Fibroblast of peridontal ligament (primary cell): ENCODE measurements at regions not wholly inside any gene's neighbourhood (a gene's known extent, or its start where the extent isn't known, plus 50 kb on each side); places are given as distances from the start of the nearest gene placed in this dataset.

Source experiments
- DNase-seq: peaks from one replicate; pipeline ENCODE4 v3.0.0-alpha.2; 2010; ENCODE audit errors: extremely low read depth

DNA sequence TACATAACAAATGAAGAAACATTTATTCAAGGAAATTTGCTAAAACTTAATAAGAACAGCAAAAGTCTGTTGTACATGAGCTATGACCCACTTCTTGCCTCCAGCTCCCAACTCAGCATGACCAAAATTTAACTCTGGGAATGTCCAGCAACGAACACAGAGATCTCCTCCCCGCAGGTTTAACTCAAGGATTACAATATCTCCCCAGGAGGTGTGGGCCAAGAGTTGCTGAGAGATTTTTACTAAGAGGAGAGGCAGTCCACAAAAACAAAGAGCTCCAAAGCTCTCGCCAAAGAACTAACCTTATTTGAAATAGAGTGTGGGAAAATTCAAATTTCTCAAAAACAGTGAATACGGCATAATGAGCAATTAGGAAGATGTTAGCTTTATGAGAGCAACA is 318.5 kb downstream of the GRB14 start:
- DNase-seq, result no peak

DNA sequence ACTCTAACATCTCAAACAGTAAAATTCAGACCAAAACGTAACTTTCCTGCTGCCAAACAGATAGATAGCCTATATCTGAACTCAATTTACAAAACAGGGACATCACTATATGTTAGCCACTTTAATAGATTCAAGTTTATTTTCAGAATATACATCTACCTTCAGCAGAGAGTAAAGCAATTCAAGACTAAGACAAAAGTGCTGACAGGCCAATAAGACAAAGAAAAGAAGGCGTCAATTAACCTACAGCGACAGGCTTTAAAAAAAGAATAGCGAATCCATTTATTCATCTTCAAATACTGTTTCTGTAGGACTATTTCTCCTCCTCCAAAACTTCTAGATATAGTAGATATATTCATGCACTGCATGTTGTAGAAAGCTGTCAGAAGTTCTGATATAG is 333.0 kb downstream of the GRB14 start:
- no peak for DNase-seq

DNA sequence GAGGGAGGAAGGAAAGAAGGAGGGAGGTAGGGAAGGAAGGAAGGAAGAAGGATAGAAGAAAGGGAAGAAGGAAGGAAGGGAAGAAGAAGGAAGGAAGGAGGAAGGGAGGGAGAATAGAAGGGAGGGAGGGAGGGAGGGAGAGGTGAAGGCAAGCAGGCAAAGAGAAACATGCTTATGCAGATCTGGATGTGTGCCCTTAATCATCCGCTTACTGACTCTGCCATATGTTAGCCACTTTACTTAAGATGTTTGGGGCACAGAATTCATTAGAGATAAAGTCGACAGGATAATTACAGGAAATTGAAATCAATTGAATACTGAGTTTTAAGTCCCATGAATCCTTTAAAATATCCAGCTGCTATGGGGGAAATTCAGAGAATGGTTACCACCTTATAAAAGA is 334.2 kb downstream of the GRB14 start:
- DNase-seq, result no peak

DNA sequence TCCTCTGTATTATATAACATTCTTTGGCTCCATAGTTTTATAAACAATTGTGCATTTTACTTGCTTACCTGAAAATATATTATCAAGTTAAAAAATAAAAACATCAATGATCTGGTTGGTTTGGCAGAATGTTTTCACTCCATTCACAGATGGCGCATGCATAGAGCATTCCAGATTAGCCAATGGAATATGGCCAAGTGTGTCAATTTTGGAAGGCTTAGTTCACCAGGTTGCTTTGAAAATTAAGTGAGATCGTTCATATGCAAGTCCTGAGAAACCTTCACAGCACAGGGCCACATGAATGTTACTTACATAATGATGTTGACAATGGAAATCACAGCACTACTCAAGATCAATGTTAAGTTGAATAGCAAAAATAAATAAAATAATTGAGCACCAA is 335.7 kb downstream of the GRB14 start:
- DNase-seq, result no peak

DNA sequence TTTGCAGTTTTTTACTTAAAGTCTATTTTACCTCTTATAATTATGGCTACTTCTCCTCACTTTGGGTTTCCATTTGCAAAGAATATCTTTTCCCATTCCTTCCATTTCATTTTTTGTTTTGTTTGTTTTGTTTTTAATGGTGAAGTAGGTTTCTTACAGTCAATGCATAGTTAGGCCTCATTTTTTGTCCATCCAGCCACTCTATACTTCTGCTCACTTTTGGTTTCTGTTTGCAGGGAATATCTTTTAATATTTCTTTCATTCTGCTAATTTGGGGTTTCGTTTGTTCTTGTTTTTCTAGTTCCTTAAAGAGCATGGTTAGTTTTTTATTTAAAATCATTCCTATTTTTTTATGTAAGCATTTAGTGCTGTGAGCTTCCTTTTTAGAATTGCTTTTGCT is 339.4 kb downstream of the GRB14 start:
- DNase-seq, result no peak

DNA sequence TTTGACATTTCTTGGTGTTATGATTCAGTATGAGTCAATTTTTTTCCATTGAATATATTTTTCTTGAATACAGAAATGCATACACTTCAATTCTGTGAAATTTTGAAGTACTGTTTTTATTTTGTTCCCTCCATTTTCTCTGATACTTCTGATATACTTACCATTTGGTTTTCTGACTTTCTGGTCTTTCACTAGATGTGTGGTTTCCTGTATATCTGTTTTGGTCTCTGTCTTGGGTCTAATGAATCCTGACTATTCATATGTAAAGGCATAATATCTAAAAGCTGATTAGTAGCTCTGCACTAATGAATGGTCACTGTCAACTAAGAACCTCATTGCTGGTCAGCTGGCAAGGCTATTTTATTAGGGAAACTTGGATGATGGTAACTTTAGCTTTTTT is 345.6 kb downstream of the GRB14 start:
- DNase-seq, result no peak

DNA sequence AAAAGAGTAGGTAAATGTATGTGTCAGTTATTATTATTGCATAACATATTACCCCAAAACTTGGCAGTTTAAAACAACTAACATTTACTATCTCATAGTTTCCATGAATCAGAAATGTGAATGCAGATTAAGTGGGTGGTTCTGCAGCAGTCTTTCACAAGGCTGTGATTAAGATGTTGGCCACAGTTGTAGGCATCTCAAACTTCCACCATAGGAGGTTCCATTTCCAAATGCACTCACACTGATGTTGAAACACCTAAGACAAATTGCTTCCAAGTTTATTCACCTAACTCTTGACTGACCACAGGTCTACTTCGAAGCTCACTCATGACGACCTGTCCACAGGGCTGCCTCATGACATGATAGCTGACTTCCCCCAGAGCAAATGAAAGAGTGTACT is 360.8 kb downstream of the GRB14 start:
- DNase-seq, result peak; percentile 40

DNA sequence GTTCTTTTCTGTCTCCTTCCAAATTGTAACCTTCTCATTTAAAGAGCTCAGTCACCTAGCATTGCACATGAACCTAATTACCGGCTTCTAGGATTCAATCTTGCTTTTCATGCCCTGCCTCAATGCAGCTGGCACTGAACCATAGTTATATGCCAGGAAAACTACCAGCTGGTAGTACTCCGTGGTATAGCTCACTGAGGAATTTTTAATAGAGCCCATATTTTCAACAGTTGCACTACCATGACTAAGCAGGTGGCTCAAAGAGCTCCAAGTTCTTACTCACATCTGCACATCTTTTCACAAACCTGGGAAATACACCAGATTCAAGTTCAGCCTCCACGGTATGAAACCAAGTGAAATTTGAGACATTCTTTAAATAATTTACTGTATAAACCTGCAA is 363.5 kb downstream of the GRB14 start:
- peak; percentile 26 for DNase-seq

DNA sequence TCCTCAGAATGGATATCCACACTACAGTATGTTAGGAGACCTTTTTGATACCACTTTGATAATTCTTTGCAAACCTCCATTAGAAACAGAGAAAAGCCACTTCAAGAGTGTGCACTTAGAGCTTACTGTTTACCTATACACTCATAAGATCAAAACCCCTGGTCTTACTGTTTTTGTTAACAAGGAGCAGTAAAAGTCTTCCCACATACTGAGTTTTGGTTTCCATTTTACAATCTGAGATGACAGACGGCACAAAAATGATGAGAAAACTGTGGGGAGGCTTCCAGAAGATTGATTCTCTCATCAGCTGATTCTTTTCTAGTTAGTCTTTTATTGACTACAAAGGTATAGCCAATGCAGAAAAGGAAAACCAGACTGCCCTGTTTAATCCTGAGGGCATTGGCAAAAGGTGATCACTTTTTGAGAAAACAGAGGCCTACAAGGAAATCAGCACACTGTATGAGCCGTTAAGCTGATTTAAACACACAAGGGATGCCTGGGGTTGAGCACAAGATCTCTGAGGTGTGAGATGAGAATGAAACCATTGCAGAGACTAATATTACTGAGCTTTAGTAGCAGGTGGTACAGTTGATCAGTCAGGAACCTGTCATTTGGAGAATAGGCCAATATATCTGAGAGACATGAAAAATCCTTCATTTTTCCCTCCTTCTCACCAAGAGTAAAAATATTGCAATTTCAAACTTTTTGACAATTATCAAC is 368.6 kb downstream of the GRB14 start:
- DNase-seq, result no peak

DNA sequence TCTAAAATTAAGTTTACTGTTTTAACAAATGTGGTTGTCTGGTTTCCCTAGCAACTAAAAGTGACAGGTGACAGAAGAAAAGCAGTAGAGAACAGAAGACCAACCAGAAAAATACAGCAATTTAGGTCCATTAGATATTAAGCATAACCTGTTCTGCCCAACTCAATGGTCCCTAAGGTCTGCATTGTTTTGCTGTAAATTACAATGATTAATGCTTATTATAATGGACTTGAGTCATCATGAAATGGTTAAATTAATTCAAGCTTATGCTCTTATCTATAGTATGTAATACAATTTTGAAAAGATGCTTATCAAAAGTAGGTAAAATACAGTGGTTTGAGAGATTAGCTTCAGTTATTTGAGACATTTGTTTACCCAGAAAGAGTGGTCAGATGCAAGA is 378.0 kb downstream of the GRB14 start:
- no peak for DNase-seq

DNA sequence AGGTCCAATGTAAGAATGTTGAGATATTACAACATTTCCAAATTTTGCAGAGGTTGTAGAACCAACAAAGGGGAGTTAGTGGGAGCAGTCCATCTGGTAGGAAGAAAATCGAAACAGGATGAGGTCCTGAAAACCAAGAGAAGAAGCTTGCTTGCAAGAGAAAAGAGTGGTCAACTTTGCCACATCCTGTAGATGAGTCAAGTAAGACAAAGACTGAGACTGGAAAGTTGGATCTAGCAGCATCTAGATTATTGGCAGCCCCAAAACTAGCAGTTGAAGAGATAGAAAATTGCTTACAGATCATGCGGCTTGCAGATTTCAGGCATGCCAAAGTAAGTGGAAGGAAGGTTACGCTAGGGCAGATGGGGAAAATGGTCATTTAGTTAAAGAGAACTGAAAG is 378.9 kb downstream of the GRB14 start:
- DNase-seq, result no peak

DNA sequence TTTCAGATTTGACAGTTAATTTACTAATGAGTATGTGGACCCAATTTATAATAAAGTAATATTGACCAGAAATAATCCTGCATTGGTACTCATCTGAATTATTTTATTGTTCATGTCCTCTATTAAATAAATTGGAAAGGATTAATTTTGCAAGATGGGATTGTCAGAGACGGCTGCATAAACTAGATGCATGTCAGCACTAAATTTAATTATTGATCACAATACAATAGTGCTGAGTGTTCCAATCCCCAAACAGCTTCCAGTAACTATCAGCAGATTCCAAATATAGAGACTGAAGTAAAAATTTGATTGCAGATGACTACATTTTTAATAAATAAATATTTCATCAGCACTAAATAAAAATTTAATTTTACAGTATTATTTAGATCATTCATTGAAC is 387.2 kb downstream of the GRB14 start:
- DNase-seq, result no peak

DNA sequence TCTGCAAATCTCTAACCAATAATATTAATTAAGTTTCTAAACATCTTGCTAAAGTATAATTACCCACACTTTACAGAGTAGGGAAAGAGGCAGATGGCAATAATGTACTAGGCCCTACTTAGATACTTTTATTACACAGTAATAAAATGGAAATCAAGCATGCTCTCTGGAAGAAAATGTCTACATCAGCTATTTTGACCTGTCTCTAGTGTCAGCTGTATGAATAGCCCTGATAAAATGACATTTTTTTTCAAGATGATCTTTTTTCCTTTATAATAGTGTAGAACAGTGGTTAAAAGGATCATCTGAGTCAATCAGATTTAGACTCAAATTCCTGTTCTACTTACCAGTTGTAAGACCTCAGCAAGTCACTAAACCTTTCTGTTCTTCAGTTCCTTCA is 397.3 kb downstream of the GRB14 start:
- DNase-seq, result no peak

DNA sequence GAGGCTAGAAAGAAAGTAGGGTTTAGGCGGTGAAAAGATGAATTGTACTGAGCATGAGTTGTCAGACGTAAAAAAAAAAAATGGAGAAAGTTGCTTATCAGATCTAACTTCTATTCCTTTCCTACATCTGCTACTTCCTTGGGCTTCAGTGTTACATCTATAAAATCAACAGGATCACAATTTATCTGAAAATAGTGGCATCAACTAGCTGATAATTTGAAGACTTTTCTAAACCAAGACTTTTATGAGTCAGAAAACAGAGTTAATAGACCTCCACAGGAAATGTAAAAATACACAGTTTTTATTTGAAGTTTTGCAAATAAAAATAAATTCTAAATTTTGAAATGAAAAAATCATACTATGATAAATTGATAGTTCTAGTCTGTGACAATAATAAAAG is 399.8 kb downstream of the GRB14 start:
- DNase-seq, result no peak

DNA sequence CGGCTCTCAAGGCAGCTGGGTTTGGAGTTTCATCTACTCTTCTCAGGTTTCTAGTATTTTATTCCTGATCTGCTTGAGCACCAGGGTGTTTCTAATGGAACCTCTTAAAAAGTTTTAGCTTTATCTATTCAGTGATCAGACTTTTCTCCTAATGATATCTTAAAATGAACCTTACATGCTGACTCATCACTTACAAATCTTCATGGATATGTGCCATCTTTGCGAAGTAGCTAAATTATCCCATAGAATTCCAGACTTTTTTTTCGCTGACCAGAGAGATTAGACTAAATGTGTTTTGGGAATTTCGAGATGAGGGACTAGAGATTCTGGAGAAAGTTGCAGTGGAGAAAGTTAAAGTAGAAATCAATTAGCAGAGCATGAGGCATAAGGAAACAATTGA is 401.0 kb downstream of the GRB14 start:
- peak; percentile 15 for DNase-seq

DNA sequence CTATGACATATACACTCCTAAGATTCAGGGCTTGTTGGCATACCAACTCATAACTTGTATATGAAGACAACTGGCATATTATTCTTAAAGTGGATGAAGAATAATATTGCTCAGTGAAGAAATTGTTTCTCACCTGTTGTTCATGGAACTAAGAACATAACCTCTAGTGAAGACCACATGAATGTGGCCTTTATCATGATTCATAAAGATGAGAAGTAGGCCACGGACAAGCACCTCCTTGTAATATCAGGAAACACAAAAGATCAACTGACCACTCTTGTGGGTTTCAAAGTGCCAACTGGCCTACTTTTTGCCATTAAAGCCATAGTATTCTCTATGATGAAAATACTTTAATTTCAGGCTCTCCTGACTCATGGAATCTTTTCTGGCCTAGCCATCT is 407.4 kb downstream of the GRB14 start:
- no peak for DNase-seq

DNA sequence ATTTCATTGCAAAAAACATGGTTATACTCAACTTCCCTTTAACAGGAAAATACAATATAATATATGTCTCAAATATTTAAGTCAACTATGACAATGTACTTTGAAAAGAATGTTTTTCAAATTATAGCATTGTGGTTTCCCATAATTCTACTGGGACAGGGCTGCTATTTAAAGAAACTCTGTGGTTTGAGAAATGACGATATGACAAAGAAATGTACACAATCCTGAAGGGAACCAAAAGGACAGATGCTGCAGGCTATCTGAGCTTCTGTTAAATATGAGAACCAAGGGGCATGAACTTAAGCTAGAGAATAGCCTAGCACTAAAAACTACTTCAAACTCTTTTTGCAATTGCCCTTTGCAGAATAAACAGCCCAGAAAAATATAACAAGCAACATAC is 415.9 kb downstream of the GRB14 start:
- DNase-seq, result peak; percentile 91

DNA sequence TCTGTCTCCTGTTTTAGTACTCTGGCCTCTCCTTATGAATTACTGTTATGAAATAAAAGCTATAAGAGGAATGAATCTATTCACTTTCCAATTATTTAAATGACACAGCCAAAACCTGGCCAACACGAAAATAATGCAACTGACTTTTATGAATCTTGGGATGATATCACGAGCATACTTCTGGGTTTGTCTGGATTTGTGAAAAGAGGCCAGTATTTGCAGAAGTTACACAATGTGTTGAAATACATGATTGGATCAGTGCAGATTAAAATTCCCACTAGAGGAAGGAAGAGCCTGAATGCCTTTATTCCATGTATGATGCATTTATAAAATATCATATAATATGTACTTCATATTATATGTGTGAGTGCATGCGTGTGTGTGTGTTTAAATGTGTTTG is 418.2 kb downstream of the GRB14 start:
- peak; percentile 69 for DNase-seq

DNA sequence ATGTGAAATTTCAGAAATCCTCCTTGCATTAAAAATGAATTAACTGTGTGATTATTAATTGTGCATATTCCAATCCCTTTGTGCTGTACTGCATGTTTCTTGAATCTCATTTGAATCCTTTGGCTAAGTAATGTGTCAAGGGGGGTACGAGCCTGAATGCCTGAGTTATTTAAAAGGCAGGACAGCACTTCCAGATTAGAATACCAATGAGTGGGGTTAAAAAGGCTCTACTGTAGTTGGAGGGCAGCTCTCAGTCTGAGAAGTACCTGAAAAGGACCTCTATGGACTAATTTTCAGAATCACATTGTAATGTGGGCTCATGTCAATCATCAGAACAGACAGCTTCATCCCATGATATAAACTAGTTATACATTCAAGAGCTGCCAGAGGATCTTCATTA is 423.0 kb downstream of the GRB14 start:
- no peak for DNase-seq

DNA sequence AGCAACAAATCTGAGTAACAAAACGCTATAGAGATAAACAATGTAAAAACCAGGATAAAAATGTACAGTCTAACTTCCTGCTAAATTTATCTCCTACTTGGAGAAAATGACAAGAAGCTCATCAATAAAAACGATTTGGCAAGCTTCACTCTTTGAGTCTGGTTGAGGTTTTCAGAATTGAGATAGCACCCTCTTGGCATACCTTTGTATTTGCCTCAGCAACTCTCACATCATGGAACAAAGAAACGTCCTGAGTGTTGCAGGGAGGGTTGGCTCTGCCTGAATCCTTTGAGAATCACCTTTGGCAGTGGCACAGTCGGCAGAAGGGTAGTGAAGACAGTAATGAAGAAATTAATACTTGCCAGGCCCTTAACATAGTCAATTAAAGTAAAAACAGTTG is 430.6 kb downstream of the GRB14 start:
- DNase-seq, result no peak

DNA sequence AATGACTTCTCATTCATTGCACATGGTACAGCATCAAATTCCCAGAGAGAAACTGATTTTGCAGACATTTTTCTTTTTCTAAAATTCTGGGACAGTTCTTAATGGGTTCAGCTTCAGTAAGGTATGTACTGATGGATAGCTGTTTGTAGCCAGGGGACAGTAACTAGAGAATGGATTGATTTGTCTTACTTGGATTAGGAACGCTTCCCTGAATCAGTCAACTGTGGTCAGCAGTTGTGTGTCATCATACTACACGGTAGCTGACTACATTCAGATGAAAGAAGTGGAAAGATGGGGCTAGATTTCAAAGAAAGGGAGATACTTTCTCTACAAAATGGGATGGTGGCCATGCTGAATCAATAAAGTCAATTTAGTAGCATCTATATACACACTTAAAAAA is 431.4 kb downstream of the GRB14 start:
- DNase-seq, result no peak

DNA sequence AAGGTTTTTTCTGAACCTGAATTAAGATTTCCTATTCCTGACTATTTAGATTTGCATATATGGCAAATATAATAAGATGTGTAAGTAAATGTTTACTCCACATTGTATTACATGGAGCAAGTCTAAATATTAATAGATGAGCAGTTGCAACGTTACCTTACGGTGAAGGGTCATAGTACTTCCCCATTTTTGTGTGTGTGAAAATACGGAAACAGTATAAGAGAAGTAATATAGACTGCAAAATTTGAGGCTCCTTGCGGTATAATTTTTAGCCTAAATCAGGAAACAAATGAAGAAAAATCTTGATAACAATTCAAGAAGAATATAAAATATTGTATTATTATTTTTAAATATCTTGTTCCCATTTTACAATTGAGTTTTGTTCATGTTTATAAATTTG is 434.2 kb downstream of the GRB14 start:
- DNase-seq, result no peak

DNA sequence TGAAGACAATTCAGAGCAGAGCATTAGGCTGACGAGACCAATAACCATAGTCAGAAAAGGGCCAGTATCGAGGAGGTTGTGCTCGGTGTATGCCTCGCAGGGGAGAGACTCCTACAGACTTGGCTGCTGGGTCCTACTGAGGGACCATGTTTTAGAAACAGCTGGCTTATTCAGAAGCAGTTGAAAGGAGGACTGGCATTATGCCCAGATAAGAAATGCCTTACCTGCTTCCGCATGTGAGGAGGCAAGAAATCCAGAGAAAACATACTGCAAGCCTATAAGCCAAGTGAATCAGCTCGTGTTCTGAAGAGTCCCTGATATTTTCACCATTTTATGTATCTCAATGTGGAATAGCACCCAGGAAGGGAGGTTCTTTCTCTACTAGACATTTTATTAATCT is 434.7 kb downstream of the GRB14 start:
- DNase-seq, result no peak

DNA sequence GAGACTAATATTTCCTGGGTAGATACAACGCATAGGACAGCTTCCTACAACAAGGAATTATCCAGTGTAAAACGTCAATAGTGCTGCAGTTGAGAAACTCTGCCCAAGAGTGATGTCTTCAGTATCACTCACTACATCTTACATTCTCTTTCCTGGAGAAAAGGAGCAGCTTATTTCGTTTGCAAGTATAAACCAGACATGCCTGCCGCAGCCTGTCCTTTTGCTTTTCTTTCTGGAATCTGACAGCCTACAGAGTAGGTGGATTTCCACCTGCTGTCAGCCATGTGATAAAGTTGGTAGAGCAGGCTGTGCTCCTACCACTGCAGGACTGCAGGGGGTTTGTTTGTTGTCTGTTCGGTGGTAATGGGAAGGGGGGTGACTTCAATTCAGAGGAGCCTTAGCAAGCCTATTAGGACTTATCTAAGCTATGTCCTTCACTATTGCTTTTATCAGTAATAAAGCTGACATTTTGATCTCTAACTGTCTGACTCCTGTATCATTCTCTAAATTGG is 439.1 kb downstream of the GRB14 start:
- no peak for DNase-seq
